H9 (cell line): ENCODE measurements at regions not wholly inside any gene's neighbourhood (a gene's known extent, or its start where the extent isn't known, plus 50 kb on each side); places are given as distances from the start of the nearest gene placed in this dataset.

Experiments used
- DNase-seq: peaks from one replicate; pipeline ENCODE4 v3.0.0-alpha.2; 2017
- H2AFZ ChIP-seq: one replicate; pipeline ENCODE4 v1.6.1; 2013; ENCODE audit warnings: mild to moderate bottlenecking, low read length, control low read depth, moderate library complexity
- H2AK5ac ChIP-seq: 2 replicates; pipeline ENCODE4 v1.6.1; 2013; ENCODE audit warnings: low read length, control low read depth, mixed read lengths; ENCODE audit not compliant: insufficient read length
- H2BK120ac ChIP-seq: one replicate; pipeline ENCODE4 v1.6.1; 2013; ENCODE audit warnings: low read depth, mild to moderate bottlenecking, low read length, control low read depth, inconsistent platforms; ENCODE audit not compliant: poor library complexity, severe bottlenecking
- H2BK12ac ChIP-seq: 2 replicates; pipeline ENCODE4 v1.6.1; 2013; ENCODE audit warnings: low read length, control low read depth, mixed read lengths, low read depth; ENCODE audit not compliant: insufficient read length
- H2BK15ac ChIP-seq: 2 replicates; pipeline ENCODE4 v1.6.1; 2013; ENCODE audit warnings: low read depth, low read length, control low read depth
- H2BK20ac ChIP-seq: one replicate; pipeline ENCODE4 v1.6.1; 2013; ENCODE audit warnings: low read depth, mild to moderate bottlenecking, low read length, control low read depth, inconsistent platforms; ENCODE audit not compliant: poor library complexity, severe bottlenecking
- H2BK5ac ChIP-seq: 2 replicates; pipeline ENCODE4 v1.6.1; 2013; ENCODE audit warnings: low read length, control low read depth, mixed read lengths; ENCODE audit not compliant: insufficient read length
- H3K14ac ChIP-seq: 2 replicates; pipeline ENCODE4 v1.6.1; 2013; ENCODE audit warnings: low read length, control low read depth; ENCODE audit not compliant: insufficient read depth
- H3K18ac ChIP-seq: 2 replicates; pipeline ENCODE4 v1.6.1; 2013; ENCODE audit warnings: low read depth, mild to moderate bottlenecking, mixed read lengths, low read length, control low read depth; ENCODE audit not compliant: insufficient read length
- H3K23ac ChIP-seq: 2 replicates; pipeline ENCODE4 v1.6.1; 2013; ENCODE audit warnings: low read length, control low read depth, mixed read lengths, low read depth; ENCODE audit not compliant: insufficient read length
- H3K23me2 ChIP-seq: 2 replicates; pipeline ENCODE4 v1.6.1; 2013; ENCODE audit warnings: low read depth, mild to moderate bottlenecking, mixed read lengths, low read length, control low read depth; ENCODE audit not compliant: insufficient read length, poor library complexity, severe bottlenecking
- H3K27ac ChIP-seq: 2 replicates; pipeline ENCODE4 v1.5.1; 2013; ENCODE audit warnings: low read length, control low read depth, mixed read lengths, low read depth; ENCODE audit not compliant: insufficient read length
- H3K27me3 ChIP-seq: 2 replicates; pipeline ENCODE4 v1.6.1; 2013; ENCODE audit warnings: low read length, control low read depth, inconsistent platforms; ENCODE audit not compliant: insufficient read depth
- H3K4ac ChIP-seq: 2 replicates; pipeline ENCODE4 v1.6.1; 2013; ENCODE audit warnings: low read depth, mild to moderate bottlenecking, control low read depth, inconsistent platforms, low read length, moderate library complexity
- H3K4me1 ChIP-seq: 2 replicates; pipeline ENCODE4 v1.6.1; 2013; ENCODE audit warnings: low read length, control low read depth, inconsistent platforms; ENCODE audit not compliant: insufficient read depth
- H3K4me2 ChIP-seq: 2 replicates; pipeline ENCODE4 v1.6.1; 2013; ENCODE audit warnings: low read length, control low read depth, mixed read lengths; ENCODE audit not compliant: insufficient read length, insufficient read depth
- H3K56ac ChIP-seq: 2 replicates; pipeline ENCODE4 v1.6.1; 2013; ENCODE audit warnings: low read depth, mild to moderate bottlenecking, mixed read lengths, low read length, control low read depth; ENCODE audit not compliant: insufficient read length
- H3K79me1 ChIP-seq: 2 replicates; pipeline ENCODE4 v1.6.1; 2013; ENCODE audit warnings: low read depth, mild to moderate bottlenecking, moderate library complexity, low read length, control low read depth, inconsistent platforms; ENCODE audit not compliant: insufficient read depth, poor library complexity, severe bottlenecking
- H3K79me2 ChIP-seq: 2 replicates; pipeline ENCODE4 v1.6.1; 2013; ENCODE audit warnings: low read length, control low read depth, inconsistent platforms; ENCODE audit not compliant: insufficient read depth
- H3K9ac ChIP-seq: 2 replicates; pipeline ENCODE4 v1.6.1; 2013; ENCODE audit warnings: low read length, control low read depth, mixed read lengths; ENCODE audit not compliant: insufficient read length; ENCODE audit errors: extremely low read depth
- H3K9me3 ChIP-seq: one replicate; pipeline ENCODE4 v1.6.1; 2013; ENCODE audit warnings: low read depth, low read length, inconsistent platforms; ENCODE audit not compliant: control insufficient read depth
- H3T11ph ChIP-seq: one replicate; pipeline ENCODE4 v1.6.1; 2013; ENCODE audit warnings: mild to moderate bottlenecking, low read length, control low read depth, inconsistent platforms
- H4K20me1 ChIP-seq: one replicate; pipeline ENCODE4 v1.6.1; 2013; ENCODE audit not compliant: control insufficient read depth, insufficient read length, insufficient read depth
- H4K5ac ChIP-seq: 2 replicates; pipeline ENCODE4 v1.6.1; 2013; ENCODE audit warnings: low read depth, mild to moderate bottlenecking, mixed read lengths, low read length, control low read depth; ENCODE audit not compliant: insufficient read length
- H4K8ac ChIP-seq: replicated peaks from 2 replicates; pipeline ENCODE4 v1.6.1; 2013; ENCODE audit warnings: low read length, control low read depth, mixed read lengths, low read depth; ENCODE audit not compliant: insufficient read length
- H4K91ac ChIP-seq: 2 replicates; pipeline ENCODE4 v1.6.1; 2013; ENCODE audit warnings: low read depth, mild to moderate bottlenecking, moderate library complexity, mixed read lengths, low read length, control low read depth; ENCODE audit not compliant: insufficient read length
- H3K27ac Mint-ChIP-seq, 3 experiments: 2 replicates in 2 of 3; 3 replicates in 1 of 3; pipeline ENCODE4 v1.8.0; 2020 to 2021; ENCODE audit warnings: mixed read lengths in 3 of 3, mild to moderate bottlenecking in 1 of 3, moderate library complexity in 1 of 3
- H3K27me3 Mint-ChIP-seq: 2 replicates; pipeline ENCODE4 v1.8.0; 2021; ENCODE audit warnings: low read depth, mild to moderate bottlenecking, moderate library complexity, mixed read lengths
- H3K36me3 Mint-ChIP-seq, 3 experiments: 2 replicates in 2 of 3; 3 replicates in 1 of 3; pipeline ENCODE4 v1.8.0; 2020 to 2021; ENCODE audit warnings: low read depth in 3 of 3, mixed read lengths in 3 of 3; ENCODE audit not compliant: insufficient read depth in 1 of 3
- H3K4me1 Mint-ChIP-seq, 2 experiments: 2 replicates each; pipeline ENCODE4 v1.8.0; 2020; ENCODE audit warnings: mixed read lengths in 2 of 2
- H3K4me3 Mint-ChIP-seq, 2 experiments: 2 replicates in 1 of 2; 3 replicates in 1 of 2; pipeline ENCODE4 v1.8.0; 2020 to 2021; ENCODE audit warnings: mild to moderate bottlenecking in 2 of 2, mixed read lengths in 2 of 2, moderate library complexity in 1 of 2
- H3K9me3 Mint-ChIP-seq, 2 experiments: 2 replicates in 1 of 2; 3 replicates in 1 of 2; pipeline ENCODE4 v1.8.0; 2020; ENCODE audit warnings: mild to moderate bottlenecking in 2 of 2, mixed read lengths in 2 of 2, moderate library complexity in 1 of 2
- CTCF ChIP-seq: fragments of 200-600 bp; sonication (generic); conservative IDR thresholded peaks from 3 replicates; pipeline ENCODE4 v1.8.0; 2021; ENCODE audit warnings: antibody characterized with exemption, mild to moderate bottlenecking
- WGBS: extraction: QIAGEN DNeasy Blood & Tissue Kit; methylation state at CpG from one replicate; pipeline ENCODE4 v1.1.7; 2013; ENCODE audit warnings: missing lambda C conversion rate, low lambda C conversion rate, mixed read lengths; ENCODE audit not compliant: insufficient read length; ENCODE audit errors: extremely low coverage; 5-methylcytosine and 5-hydroxymethylcytosine counted together

GRCh38 chr10:9036711-9037204 is 982.3 kb downstream of the GATA3 start:
- Histone ChIP-seq H3K9me3 (no peaks in the 10 kb centered on the region), H3K4ac (no peak overlapping the region), H2BK15ac (no peak overlapping the region), H2BK120ac (no peak overlapping the region), H3K56ac (no peak overlapping the region), H3K23ac (no peak overlapping the region), H2BK12ac (no peak overlapping the region), H3K27me3 (no peaks in the 10 kb centered on the region), H4K5ac (no peak overlapping the region), H3T11ph (no peak overlapping the region), H2BK5ac (no peak overlapping the region), H4K8ac (no peak overlapping the region), H2BK20ac (no peak overlapping the region), H3K27ac (no peak overlapping the region), H4K91ac (no peak overlapping the region), H3K4me2 (no peak overlapping the region), H3K23me2 (no peaks in the 10 kb centered on the region), H2AK5ac (no peak overlapping the region), H3K14ac (no peak overlapping the region), H3K79me1 (no peaks in the 10 kb centered on the region), H3K18ac (no peak overlapping the region), H2AFZ (no peak overlapping the region), H3K4me1 (no peaks in the 10 kb centered on the region), H3K79me2 (no peaks in the 10 kb centered on the region), H3K9ac (no peak overlapping the region), H4K20me1 (no peaks in the 10 kb centered on the region)
- Mint-ChIP-seq H3K27me3 (peaks cover 5% of the 10 kb centered on the region), H3K4me3 (no peak overlapping the region), H3K4me1 (no peaks in the 10 kb centered on the region), H3K9me3 (peaks cover 0 to 5% of the 10 kb centered on the region in 2 experiments; a peak in 2 of 5 replicates), H3K27ac (no peak overlapping the region), H3K36me3 (no peaks in the 10 kb centered on the region)
- no peak for TF ChIP-seq CTCF
- no peak for DNase-seq
- WGBS = no CpG with 5 or more reads among the region's 4 CpGs
